GM23338 (cell line): ENCODE measurements at regions not wholly inside any gene's neighbourhood (a gene's known extent, or its start where the extent isn't known, plus 50 kb on each side); places are given as distances from the start of the nearest gene placed in this dataset.

Experiments used
- ATAC-seq: fragments of 200-7000 bp; cut with Tn5 transposase; 3 replicates; pipeline ENCODE4 v1.9.1; 2020
- DNase-seq: peaks from one replicate; pipeline ENCODE4 v3.0.0-alpha.2; 2015; ENCODE audit warnings: low spot score
- H2AFZ ChIP-seq: fragments of 200-600 bp; sonication (generic); 2 replicates; pipeline ENCODE4 v1.8.0; 2016; ENCODE audit warnings: antibody characterized with exemption, mild to moderate bottlenecking, moderate library complexity
- H3F3A ChIP-seq: fragments of 200-600 bp; sonication (generic); replicated peaks from 2 replicates; pipeline ENCODE4 v1.8.0; 2017; ENCODE audit warnings: antibody characterized with exemption, mixed run types, low read depth
- H3K27ac ChIP-seq: fragments of 200-600 bp; sonication (generic); 2 replicates; pipeline ENCODE4 v1.6.1; 2016; ENCODE audit warnings: low read depth
- H3K27me3 ChIP-seq: fragments of 200-600 bp; sonication (generic); 2 replicates; pipeline ENCODE4 v1.8.0; 2016; ENCODE audit warnings: mild to moderate bottlenecking, mixed run types, moderate library complexity; ENCODE audit not compliant: insufficient read depth
- H3K36me3 ChIP-seq: fragments of 200-600 bp; sonication (generic); 2 replicates; pipeline ENCODE4 v1.8.0; 2016; ENCODE audit warnings: mild to moderate bottlenecking; ENCODE audit not compliant: insufficient read depth
- H3K4me1 ChIP-seq: fragments of 200-600 bp; sonication (generic); 2 replicates; pipeline ENCODE4 v1.8.0; 2016; ENCODE audit warnings: mild to moderate bottlenecking, moderate library complexity; ENCODE audit not compliant: insufficient read depth
- H3K4me2 ChIP-seq: fragments of 200-600 bp; sonication (generic); 2 replicates; pipeline ENCODE4 v1.7.1; 2017; ENCODE audit warnings: mixed run types
- H3K4me3 ChIP-seq: fragments of 200-600 bp; sonication (generic); 2 replicates; pipeline ENCODE4 v1.6.1; 2016; ENCODE audit warnings: mixed run types
- H3K79me2 ChIP-seq: fragments of 200-600 bp; sonication (generic); replicated peaks from 2 replicates; pipeline ENCODE4 v1.8.0; 2017; ENCODE audit warnings: mild to moderate bottlenecking; ENCODE audit not compliant: insufficient read depth
- H3K9me2 ChIP-seq: fragments of 200-600 bp; sonication (generic); 2 replicates; pipeline ENCODE4 v1.8.0; 2017; ENCODE audit not compliant: insufficient read depth
- H4K20me1 ChIP-seq: fragments of 200-600 bp; sonication (generic); replicated peaks from 2 replicates; pipeline ENCODE4 v1.8.0; 2017; ENCODE audit warnings: mild to moderate bottlenecking; ENCODE audit not compliant: insufficient read depth
- H3K27ac Mint-ChIP-seq: 2 replicates; pipeline ENCODE4 v1.8.0; 2020; ENCODE audit warnings: inconsistent platforms, mild to moderate bottlenecking, moderate library complexity, mixed read lengths
- H3K27me3 Mint-ChIP-seq: 3 replicates; pipeline ENCODE4 v1.8.0; 2022; ENCODE audit warnings: low read depth, mild to moderate bottlenecking, moderate library complexity, mixed read lengths, inconsistent platforms; ENCODE audit not compliant: insufficient read depth, poor library complexity
- H3K36me3 Mint-ChIP-seq: 3 replicates; pipeline ENCODE4 v1.8.0; 2021; ENCODE audit warnings: low read depth, mild to moderate bottlenecking, inconsistent platforms, moderate library complexity, mixed read lengths
- H3K4me1 Mint-ChIP-seq: 3 replicates; pipeline ENCODE4 v1.8.0; 2020; ENCODE audit warnings: mild to moderate bottlenecking, inconsistent platforms, mixed read lengths
- H3K4me3 Mint-ChIP-seq: 3 replicates; pipeline ENCODE4 v1.8.0; 2021; ENCODE audit warnings: moderate library complexity, mild to moderate bottlenecking, inconsistent platforms, mixed read lengths
- H3K9me3 Mint-ChIP-seq: 3 replicates; pipeline ENCODE4 v1.8.0; 2020; ENCODE audit warnings: moderate library complexity, mild to moderate bottlenecking, inconsistent platforms, mixed read lengths
- CREB1 ChIP-seq: fragments of 250-450 bp; sonication (Bioruptor Pico); IDR thresholded peaks from 2 replicates; pipeline ENCODE4 v1.5.0; 2020; ENCODE audit warnings: low read depth, mild to moderate bottlenecking, moderate library complexity
- EZH2phosphoT487 ChIP-seq: fragments of 200-600 bp; sonication (generic); IDR thresholded peaks from one replicate; pipeline ENCODE4 v1.8.1; 2018; ENCODE audit warnings: antibody characterized with exemption; ENCODE audit not compliant: unreplicated experiment
- JUNB ChIP-seq: IDR thresholded peaks from one replicate; pipeline ENCODE4 v1.6.1; 2016; ENCODE audit warnings: antibody characterized with exemption; ENCODE audit not compliant: unreplicated experiment
- NANOG ChIP-seq: IDR thresholded peaks from 2 replicates; pipeline ENCODE4 v1.6.1; 2016; ENCODE audit warnings: antibody characterized with exemption, borderline replicate concordance
- POLR2AphosphoS5 ChIP-seq: IDR thresholded peaks from 2 replicates; pipeline ENCODE4 v1.6.1; 2016; ENCODE audit warnings: antibody characterized with exemption, low read depth
- STAT1 ChIP-seq: IDR thresholded peaks from one replicate; pipeline ENCODE4 v1.6.1; 2016; ENCODE audit warnings: antibody characterized with exemption; ENCODE audit not compliant: unreplicated experiment
- ZNF114 ChIP-seq: fragments of 250-450 bp; sonication (Bioruptor Pico); IDR thresholded peaks from 2 replicates; pipeline ENCODE4 v1.5.0; 2020; ENCODE audit warnings: mild to moderate bottlenecking, moderate library complexity
- TF ChIP-seq, protein P1 (sequence below): IDR thresholded peaks from one replicate; pipeline ENCODE4 v1.6.1; 2018; ENCODE audit warnings: antibody characterized with exemption; ENCODE audit not compliant: unreplicated experiment

DNA sequence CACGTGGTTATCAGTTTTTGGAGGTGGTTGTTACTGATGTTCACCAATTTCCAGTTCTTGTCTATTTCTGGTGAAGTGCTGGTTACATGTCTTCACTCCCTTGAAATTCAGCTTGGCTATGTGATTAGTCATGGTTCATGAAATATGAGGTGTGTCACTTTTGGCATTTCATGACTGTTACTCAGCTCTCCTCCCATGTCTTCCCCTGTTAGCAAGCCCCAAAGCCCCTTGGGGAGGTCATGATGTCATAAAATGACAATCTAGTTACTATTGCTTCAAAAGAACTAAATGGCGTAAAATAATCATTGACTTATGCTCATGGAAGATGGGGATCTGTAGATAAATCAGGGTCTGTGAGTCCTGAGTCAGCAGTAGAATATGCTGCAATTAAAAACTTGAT is 425.1 kb downstream of the SETD4 start (continued):
- TF ChIP-seq, protein P1, sequence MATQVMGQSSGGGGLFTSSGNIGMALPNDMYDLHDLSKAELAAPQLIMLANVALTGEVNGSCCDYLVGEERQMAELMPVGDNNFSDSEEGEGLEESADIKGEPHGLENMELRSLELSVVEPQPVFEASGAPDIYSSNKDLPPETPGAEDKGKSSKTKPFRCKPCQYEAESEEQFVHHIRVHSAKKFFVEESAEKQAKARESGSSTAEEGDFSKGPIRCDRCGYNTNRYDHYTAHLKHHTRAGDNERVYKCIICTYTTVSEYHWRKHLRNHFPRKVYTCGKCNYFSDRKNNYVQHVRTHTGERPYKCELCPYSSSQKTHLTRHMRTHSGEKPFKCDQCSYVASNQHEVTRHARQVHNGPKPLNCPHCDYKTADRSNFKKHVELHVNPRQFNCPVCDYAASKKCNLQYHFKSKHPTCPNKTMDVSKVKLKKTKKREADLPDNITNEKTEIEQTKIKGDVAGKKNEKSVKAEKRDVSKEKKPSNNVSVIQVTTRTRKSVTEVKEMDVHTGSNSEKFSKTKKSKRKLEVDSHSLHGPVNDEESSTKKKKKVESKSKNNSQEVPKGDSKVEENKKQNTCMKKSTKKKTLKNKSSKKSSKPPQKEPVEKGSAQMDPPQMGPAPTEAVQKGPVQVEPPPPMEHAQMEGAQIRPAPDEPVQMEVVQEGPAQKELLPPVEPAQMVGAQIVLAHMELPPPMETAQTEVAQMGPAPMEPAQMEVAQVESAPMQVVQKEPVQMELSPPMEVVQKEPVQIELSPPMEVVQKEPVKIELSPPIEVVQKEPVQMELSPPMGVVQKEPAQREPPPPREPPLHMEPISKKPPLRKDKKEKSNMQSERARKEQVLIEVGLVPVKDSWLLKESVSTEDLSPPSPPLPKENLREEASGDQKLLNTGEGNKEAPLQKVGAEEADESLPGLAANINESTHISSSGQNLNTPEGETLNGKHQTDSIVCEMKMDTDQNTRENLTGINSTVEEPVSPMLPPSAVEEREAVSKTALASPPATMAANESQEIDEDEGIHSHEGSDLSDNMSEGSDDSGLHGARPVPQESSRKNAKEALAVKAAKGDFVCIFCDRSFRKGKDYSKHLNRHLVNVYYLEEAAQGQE, result no peak
- no peak for TF ChIP-seq STAT1

DNA sequence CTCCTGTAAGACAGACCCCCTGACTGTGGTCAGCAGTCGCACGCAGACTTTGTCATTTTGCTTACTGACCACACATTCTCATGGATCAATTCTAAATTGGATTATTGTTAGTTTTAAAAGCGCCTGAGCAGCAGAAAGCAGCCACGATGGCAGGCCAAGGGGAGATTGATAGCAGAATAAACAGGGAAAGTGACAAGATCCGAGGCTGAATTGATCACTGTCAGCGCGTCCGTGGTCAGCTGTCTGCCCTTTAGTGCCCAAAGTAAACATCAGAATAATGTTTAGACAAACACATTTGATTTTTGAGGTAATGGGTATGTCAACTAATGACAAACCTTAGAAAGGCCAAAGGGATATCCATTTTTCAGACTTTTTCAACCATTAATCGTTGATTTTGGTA is 426.8 kb downstream of the SETD4 start:
- TF ChIP-seq, protein P1, result no peak
- TF ChIP-seq POLR2AphosphoS5 (no peak), JUNB (no peak), ZNF114 (CRISPR knock-in tag) (no peak), EZH2phosphoT487 (no peak), STAT1 (no peak), NANOG (no peak), CREB1 (CRISPR knock-in tag) (no peak)
- Histone ChIP-seq H3K79me2 (no peaks in the 10 kb centered on the region), H3K4me1 (peaks cover 5% of the 10 kb centered on the region; the same call in 1 of the 2 replicates), H3F3A (no peaks in the 10 kb centered on the region), H3K4me3 (no peak overlapping the region), H3K36me3 (no peaks in the 10 kb centered on the region), H2AFZ (no peak overlapping the region), H3K27ac (no peak overlapping the region), H3K9me2 (no peaks in the 10 kb centered on the region; the same call in 1 of the 2 replicates), H3K27me3 (no peaks in the 10 kb centered on the region), H3K4me2 (no peak overlapping the region), H4K20me1 (no peaks in the 10 kb centered on the region)
- no peak overlapping the region for H3K4me3 Mint-ChIP-seq
- DNase-seq (no peak), ATAC-seq (no peak)
- H3K9me3 Mint-ChIP-seq, result no peaks in the 10 kb centered on the region
- H3K4me1 Mint-ChIP-seq, result peaks cover 10% of the 10 kb centered on the region
- no peaks in the 10 kb centered on the region for H3K27me3 Mint-ChIP-seq
- H3K27ac Mint-ChIP-seq, result no peak overlapping the region
- H3K36me3 Mint-ChIP-seq, result no peaks in the 10 kb centered on the region
